GM13976 (cell line): ENCODE measurements at regions not wholly inside any gene's neighbourhood (a gene's known extent, or its start where the extent isn't known, plus 50 kb on each side); places are given as distances from the start of the nearest gene placed in this dataset.

Source experiments
- DNase-seq: peaks from one replicate; pipeline ENCODE4 v3.0.0; 2012; ENCODE audit warnings: low spot score
- CTCF ChIP-seq: IDR thresholded peaks from 2 replicates; pipeline ENCODE4 v1.5.1; 2012; ENCODE audit warnings: borderline replicate concordance, mild to moderate bottlenecking; ENCODE audit not compliant: insufficient read depth; ENCODE audit errors: extremely low read depth, missing control alignments, control extremely low read depth
- in situ Hi-C: fragments of 300-500 bp; cut with MboI; formaldehyde crosslinking; loops from one replicate; pipeline ENCODE4 v1.12.0; 2022; ENCODE audit warnings: low sequenced_read_pairs, mixed read lengths, inconsistent platforms; ENCODE audit not compliant: unreplicated experiment

- DNase-seq, result no peak
- TF ChIP-seq CTCF, result no peak
- in situ Hi-C loops, result no loop called here
Observed at GRCh38 chr3:106208967-106209366, 340.2 kb upstream of the CBLB start.

GRCh38 chr3:106209482-106209881 lies 340.7 kb upstream of the CBLB start:
- in situ Hi-C loops, result no loop called here
- TF ChIP-seq CTCF, result no peak
- no peak for DNase-seq

GRCh38 chr3:106210923-106211322 lies 342.1 kb upstream of the CBLB start:
- in situ Hi-C loops, result no loop called here
- no peak for DNase-seq
- TF ChIP-seq CTCF, result no peak

- no peak for DNase-seq
- in situ Hi-C loops, result no loop called here
- TF ChIP-seq CTCF, result no peak
Observed at GRCh38 chr3:106212665-106213222, 343.9 kb upstream of the CBLB start.

- TF ChIP-seq CTCF, result no peak
- in situ Hi-C loops, result no loop called here
- no peak for DNase-seq
Observed at GRCh38 chr3:106213954-106214353, 345.1 kb upstream of the CBLB start.

- in situ Hi-C loops, result no loop called here
- no peak for TF ChIP-seq CTCF
- DNase-seq, result no peak
Observed at GRCh38 chr3:106214641-106215040, 345.8 kb upstream of the CBLB start.

- DNase-seq, result no peak
- in situ Hi-C loops, result no loop called here
- no peak for TF ChIP-seq CTCF
Observed at GRCh38 chr3:106215047-106215446, 346.2 kb upstream of the CBLB start.
